AML-193 (cell line): ENCODE measurements at regions not wholly inside any gene's neighbourhood (a gene's known extent, or its start where the extent isn't known, plus 50 kb on each side); places are given as distances from the start of the nearest gene placed in this dataset.
"Not testable (repeated sequence)": the region's sequence is repeated elsewhere in the genome, so short reads cannot be mapped to it uniquely, and the experiment has no call there.

Experiments
- DNase-seq, 2 experiments: peaks; one replicate each; lab custom pipeline; 2025; lab: John Stamatoyannopoulos, UW

DNA sequence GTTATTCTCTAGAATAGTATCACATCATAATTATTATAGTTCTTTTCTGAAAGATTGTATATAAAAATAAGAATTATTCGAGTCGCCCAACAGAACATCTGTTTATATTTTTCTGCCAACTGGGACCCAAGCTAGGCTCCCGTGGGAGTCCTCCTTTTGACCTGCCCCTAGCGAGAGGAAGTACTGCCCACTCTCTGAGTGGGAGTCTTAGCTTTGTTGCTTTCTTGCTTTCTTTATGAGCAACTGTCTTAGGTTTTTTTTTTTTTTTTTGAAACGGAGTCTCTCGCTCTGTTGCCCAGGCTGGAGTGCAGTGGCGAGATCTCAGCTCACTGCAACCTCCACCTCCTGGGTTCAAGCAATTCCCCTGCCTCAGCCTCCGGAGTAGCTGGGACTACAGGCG is 202.0 kb upstream of the ZNF184 start:
- DNase-seq: no peak

DNA sequence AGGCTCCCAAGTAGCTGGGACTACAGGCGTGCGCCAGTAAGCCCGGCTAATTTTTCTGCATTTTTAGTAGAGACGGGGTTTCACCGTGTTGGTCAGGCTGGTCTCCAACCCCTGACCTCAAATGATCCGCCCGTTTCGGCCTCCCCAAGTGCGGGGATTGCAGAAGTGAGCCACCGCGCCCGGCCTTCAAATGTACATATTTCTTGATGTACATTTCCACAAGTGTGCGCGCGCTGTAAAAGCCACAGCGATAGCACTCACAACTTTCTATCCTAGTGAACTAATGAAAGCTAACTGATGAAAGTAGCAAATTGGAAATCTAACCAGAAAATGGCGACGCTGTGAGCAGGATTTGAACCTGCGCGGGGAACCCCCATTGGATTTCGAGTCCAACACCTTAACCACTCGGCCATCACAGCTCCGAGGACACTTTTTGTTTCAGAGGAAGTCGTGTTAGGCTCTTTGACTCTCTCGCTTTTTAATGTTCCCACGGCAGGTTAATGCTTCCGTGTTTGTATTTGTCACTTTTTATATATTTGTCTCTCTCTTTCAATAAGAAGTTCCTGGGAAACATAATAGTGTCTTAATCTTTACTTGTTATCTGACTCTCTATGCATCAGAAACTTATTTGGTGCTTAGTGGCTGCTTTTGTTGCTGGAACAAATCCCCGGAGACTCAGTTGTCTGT is 199.4 kb upstream of the ZNF184 start:
- no peak for DNase-seq

DNA sequence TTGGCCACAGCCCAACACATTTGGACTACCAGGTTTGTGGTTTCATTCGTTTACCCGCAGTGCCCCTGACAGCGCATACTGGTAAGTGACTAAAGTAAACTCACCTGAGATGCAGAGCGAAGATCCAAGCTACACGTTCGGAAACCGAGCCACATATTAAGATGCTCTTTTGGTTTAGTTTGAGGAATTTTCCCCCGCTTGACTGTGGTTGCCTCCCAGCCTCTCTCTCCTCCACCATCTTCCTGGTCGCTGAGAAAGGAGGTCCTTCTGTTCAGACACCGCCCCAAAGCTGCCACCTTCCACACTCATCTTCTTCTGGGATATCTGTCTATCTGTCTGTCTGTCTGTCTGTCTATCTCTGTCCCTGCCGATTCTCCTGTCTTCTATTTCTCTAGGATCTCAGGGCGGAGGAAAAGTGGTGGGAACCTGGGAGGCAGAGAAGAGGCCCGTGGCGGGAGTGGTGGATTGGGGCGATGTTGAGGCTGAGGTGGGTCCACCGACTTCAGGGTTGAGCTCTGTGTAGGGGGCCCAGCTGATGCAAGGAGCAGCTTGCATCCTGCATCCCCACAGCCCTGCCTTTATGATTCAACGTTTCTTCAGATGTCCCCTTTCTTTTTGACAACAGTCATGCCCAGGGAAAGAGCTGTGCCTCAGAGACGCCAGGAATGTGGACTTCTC is 196.9 kb upstream of the ZNF184 start:
- no peak for DNase-seq

DNA sequence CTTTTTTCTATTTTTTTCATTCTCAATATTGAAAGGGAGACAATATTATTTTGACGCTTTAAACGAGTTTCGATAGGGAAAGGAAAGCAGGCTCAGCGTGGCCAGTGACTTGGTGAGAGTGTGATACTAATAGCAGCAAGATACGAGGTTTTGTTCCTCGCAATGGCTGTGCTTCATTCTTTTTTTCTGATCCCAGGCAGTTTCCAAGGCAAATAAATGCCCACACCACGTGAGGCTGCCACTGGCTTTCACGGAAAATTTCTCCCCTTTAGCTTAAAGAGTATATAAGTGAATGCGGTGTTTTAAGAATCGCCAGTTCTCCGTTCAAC is 196.4 kb upstream of the ZNF184 start:
- DNase-seq: no peak

DNA sequence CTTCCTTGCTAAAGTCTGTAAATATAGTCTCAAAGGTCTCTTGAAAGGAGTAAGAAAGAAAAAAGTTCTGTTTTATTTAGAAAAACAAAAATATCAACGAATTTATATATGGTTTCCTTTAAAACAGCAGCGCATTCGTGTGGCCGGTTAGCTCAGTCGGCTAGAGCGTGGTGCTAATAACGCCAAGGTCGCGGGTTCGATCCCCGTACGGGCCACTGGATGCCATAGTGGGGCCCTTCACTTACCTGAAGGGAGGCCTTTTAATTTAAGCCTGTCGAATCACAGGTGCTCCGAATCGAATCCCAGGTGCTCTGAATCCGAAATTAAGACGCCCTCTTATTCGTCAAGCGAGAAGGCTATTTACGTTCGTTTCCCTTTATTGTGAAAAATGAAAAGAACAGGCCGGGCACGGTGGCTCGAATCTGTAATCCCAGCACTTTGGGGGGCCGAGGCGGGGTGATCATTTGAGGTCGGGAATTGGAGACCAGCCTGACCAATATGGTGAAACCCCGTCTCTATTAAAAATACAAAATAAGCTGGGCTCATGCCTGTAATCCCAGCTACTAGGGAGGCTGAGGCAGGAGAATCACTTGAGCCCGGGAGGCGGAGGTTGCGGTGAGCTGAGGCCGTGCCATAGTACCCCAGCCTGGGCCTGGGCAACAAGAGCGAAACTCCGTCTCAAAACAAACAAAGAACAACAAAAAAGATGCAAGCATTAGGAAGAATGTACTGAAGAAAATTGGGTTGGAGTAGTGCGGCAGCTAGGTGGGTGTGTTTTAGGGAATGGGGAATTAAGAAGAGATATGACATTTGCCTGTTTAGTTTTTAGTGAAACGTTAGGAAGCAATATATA is 195.8 kb upstream of the ZNF184 start:
- no peak for DNase-seq

DNA sequence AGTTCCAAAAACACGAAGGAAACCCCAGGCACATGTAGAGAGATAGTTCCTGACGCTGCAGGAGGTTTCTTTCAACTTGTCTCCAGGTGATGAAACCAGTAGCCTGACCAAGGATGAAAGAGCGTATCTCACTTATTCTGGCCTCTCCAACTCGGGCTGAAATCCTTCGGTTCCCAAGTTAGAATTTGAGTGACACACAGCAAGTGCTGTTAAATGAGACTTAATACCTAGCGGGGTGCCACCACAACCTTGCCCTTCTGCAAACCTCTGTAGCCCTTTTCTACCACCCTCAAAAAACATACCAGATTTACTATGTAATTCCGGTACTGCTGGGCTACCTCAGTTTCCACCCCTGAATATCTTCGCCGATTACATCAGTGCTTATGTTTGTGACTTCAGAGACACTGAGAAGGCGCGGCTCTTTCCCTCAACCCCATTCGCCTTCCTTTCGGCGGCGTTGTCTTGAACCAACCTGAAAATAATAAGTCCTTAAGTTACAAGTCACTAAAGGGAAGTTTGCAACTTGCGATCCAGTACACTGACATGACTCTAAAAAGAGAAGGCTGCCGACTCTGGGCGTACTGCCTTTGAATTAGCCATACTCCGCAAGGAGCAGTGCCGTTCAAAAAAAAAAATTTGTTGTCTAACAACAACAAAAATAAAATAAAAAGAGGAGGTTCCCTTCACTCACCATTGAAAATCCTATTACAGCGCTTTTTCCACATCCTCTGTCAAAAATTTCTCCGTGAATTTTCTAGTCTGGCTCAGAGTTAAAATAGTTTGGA is 194.9 kb upstream of the ZNF184 start:
- no peak for DNase-seq

DNA sequence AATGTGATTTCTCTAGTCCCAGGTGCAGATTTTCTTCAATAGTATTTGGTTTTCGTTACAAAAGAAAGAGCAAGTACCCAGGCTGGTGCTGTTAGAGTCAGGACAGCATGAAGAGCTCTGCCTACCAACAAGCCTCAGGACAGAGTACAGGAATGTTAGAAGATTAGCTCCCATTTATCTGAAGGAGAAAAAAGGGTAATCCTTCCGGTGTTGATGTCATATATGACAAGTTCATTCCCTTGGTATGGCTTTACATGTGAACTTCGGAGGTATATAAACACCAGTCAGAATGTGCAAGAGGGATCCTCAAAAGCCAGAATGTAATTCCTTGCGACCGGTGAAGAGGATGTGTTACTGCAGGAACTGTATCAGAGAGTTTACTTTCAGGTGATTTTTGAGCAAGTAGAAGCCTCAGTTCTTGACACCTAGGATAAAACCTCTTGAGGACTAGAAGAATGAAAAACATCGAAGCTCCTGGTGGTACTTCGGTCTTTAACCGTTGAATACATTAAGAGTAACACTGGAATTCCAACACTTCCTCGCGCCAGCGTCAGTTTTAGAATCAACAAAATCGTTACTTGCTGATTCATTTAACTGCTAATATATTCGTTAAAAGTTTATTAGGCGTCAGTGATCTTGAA is 194.2 kb upstream of the ZNF184 start:
- DNase-seq: no peak

DNA sequence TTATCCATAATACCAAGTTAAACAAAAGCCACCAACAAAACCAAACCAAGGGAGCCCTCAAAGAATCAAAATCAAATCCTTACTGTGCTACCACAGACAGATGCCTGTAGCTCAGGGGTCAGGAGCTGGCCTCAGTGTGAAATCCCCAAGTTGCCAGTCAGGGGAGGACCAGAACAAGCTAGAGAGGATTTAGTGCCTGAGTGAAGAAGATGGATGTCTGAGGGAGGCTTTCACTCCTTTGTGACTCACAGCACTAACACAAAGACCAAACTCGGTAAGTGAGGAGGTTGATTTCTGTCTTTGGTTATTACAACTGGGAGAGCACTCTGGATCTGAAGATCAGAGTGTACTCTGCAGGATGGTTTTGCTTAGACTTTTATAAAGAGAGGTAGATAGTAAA is 189.9 kb upstream of the ZNF184 start:
- no peak for DNase-seq

DNA sequence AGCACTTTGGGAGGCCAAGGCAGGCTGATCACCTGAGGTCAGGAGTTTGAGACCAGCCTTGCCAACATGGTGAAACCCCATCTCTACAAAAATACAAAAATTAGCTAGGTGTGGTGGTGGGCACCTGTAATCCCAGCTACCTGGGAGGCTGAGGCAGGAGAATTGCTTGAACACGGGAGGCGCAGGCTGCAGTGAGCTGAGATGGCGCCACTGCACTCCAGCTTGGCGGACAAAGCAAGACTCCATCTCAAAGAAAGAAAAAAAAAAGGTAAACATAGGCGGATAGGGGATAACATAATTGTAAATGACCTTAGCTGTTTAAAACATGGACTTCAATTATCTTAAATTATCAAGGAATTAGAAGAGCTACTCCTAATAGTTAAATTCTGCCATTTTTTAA is 189.3 kb upstream of the ZNF184 start:
- not testable (repeated sequence) for DNase-seq

DNA sequence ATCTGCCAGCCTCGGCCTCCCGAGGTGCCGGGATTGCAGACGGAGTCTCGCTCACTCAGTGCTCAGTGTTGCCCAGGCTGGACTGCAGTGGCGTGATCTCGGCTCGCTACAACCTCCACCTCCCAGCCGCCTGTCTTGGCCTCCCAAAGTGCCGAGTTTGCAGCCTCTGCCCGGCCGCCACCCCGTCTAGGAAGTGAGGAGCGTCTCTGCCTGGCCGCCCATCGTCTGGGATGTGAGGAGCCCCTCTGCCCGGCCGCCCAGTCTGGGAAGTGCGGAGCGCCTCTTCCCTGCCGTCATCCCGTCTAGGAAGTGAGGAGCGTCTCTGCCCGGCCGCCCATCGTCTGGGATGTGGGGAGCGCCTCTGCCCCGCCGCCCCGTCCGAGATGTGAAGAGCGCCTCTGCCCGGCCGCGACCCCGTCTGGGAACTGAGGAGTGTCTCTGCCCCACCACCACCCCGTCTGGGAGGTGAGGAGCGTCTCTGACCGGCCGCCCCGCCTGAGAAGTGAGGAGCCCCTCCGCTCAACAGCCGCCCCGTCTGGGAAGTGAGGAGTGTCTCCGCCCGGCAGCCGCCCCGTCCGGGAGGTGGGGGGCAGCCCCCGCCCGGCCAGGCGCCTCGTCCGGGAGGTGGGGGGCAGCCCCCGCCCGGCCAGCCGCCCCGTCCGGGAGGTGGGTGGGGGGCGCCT is 180.4 kb upstream of the ZNF184 start:
- not testable (repeated sequence) for DNase-seq

DNA sequence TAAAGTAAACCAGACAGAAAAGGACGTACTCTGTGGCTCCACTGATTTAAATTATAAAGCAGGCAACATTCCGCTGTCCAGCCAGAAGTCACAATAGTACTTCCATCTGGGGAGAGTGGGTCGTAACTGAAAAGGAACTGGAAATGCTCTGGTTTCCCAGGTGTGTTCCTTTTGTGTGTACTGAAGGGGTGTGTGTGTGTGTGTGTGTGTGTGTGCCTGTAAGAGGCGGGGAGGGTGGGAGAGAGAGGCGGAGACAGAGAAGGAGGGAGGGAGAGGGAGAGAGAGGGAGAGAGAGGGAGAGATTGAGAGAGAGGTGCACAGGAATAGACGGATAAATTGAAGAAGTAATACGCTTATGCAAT is 178.4 kb upstream of the ZNF184 start:
- DNase-seq: no peak

DNA sequence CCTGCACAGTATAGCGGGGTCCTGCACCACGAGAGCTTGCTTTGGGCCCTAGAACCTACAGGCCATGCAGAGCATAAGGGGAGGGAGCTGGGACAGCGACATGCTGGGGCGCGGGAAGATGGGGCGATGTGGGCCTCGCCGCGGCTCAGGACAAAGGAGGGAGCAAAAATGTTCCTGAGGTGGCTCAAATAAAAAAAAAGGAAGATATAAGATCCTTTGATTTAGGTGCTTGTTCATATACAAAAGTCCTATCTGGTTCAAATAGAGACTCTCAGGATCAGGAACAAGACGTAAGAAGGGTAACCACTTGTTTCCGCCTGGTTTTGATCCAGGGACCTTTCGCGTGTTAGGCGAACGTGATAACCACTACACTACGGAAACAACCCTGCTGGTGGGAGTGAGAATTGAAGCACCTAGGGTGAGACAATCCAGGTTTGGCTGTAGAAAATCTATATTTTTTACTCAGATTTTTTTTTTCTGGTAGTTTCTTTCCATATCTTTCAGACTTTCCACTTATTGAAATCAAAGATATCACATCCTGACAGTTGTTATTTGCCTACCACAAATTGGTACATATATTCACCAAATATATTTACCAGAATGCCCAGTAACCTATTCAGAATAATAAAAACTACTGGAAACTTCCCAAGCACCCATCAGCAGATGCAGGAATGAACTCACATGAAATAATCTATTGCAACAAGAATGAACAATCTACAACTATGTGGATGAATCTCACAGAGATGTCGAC is 177.9 kb upstream of the ZNF184 start:
- no peak for DNase-seq

DNA sequence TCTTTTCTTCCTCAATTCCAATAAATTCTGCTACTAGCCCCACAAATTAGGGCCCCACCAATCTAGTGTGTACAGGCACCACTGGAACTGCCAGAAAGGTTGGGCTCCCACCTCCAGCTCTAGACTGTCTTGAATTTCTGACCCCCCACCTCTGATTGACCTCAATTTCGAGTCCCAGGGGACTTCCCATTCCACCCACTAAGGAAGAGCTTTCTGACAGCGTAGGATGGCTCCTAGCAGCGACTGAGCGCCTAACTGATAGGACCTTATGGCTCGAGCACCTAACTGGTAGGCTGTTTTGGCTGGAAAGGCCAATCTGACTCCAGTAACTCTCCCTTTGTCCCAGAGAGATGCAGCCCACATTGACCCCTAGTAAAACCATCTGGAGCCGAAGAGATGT is 171.6 kb upstream of the ZNF184 start:
- no peak for DNase-seq

DNA sequence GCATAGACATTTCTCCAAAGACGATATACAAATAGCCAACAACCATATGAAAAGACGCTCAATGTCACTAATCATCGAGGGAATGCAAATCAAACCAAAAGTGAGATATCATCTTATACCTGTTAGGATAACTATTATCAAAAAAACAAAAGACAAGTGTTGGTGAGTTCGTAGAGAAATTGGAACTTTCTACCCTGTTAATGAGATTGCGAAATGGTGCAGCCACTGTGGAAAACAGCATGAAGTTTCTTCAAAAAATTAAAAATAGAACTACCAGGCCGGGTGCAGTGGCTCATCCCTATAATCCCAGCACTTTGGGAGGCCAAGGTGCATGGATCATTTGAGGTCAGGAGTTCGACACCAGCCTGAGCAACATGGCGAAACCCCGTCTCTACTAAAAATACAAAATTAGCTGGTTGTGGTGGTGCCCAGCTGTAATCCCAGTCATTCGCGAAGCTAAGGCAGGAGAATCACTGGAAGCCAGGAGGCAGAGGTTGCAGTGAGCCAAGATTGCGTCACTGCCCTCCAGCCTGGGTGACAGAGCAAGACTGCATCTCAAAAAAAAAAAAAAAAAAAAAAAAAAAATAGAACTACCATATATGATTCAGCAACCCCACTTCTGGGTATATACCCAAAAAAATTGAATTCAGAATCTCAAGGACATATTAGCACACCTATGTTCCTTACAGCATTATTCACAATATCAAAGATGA is 170.0 kb upstream of the ZNF184 start:
- DNase-seq: no peak

DNA sequence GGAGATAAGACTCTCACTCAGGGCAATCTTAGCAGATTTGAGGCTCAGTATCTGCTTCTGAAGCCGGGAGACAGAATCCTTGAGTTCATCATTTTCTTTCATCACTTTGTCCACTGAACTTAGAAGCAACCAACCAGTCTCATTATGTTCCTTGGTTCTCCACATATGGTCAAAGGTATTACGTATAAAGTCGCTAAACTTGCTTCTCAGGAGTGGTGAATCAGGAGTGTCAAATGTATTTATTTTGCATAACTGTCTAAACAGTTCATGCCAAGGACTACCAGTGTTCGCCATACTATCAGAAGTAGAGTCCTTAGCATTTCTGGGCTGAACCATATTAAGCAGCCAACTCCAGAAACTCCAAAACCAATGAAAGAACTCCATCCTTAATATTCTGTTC is 163.0 kb upstream of the ZNF184 start:
- not testable (repeated sequence) for DNase-seq

DNA sequence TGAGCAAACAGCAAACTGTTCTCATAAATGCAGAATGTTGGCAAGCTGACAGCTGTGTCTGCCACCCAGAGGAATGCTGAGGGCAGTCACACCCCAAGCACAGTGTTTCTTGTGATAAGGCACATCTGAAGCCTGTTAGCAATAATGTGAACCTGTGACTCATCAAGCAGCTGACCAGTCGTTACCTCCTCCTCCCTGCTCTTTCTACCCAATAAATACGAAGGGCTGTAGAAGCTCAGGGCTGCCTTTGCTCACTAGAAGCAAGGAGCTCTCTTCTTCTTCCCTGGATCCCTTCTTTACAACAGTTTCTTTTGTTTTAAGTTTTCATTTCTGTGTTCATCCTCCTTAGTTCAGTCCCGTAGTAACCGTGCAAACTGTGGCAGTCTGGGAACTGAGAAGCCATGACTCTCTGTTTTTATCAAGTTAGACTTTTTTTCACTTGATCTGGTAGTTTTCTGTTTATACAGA is 160.3 kb upstream of the ZNF184 start:
- not testable (repeated sequence) for DNase-seq

DNA sequence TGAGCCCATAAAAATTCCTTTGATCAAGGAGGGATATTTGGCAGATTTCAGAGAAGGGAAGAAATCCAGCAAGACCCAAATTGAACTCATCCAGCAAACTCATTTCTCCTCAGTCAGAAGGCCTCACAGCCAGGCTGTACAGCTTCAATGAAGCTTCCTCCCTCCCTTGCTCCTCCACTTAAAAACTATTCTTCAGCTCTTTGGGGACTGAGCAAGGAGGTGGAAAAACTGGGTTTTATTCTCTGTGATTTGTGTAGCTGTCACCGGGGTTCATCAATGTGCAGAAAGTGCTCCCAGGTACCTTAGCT is 158.7 kb upstream of the ZNF184 start:
- DNase-seq: no peak

DNA sequence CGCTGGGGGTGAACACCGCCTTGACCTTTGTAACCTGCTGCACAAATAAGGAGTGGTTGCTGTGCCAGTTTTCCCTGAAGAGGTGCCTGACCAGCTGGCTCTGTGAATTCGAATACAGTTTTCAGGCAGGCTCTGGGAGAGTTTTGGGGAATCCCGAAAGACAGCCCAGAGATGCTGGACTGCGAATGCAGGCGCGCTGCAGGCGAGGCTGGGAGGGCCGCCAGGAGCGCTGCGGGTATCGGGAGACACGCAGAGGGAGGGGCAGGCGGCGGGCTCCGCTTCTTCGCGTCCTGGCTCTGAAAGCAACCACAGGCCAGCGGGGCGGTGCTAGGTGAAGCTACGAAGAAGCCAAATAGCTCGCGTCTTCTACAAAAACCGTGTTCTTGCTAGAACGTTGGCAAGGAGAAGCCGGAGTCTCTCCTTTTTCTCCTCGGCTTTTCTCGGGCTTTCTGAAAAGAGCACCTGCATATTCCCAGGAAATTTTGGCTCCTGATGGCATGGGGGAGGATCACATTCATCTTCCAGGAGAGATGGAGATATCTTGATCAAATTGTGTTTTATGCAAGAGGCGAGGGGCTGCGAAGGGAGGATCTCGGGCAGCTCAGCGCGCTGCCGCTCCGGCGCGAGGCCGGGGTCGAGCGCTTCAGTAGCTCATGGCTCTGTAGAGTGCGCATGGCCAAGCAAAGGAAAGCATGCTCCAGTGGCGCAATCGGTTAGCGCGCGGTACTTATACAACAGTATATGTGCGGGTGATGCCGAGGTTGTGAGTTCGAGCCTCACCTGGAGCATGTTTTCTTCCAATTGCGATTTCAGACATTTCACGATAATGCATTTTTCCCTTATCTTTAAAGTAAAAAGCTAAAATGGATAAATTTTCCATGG is 158.1 kb upstream of the ZNF184 start:
- no peak for DNase-seq

DNA sequence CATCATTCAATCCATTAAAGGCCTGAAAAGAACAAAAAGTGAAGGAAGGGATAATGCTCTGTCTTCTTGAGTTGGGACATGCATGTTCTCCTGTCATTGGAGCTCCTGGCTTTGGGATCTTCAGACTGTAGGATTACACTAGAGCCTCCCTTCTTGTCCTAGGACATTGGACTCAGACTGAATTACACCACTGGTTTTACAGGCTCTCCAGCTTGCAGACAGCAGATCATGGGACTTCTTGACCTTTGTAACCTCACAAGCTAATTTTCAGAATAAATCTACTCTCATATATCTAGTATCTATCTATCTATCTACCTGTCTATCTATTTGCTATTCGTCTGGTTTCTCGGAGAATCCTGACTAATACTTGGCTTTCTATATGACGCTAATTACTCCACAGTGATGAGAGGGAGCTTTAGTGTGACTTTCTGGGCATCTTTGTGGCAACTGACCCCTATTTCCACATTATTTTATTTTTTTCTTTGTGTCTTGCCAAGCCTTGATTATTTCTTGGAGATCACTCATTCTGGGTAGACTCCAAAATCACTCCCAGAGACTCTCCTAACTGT is 151.9 kb upstream of the ZNF184 start:
- DNase-seq: no peak
